Adrenal gland (tissue), 5 donors: ENCODE measurements at regions not wholly inside any gene's neighbourhood (a gene's known extent, or its start where the extent isn't known, plus 50 kb on each side); places are given as distances from the start of the nearest gene placed in this dataset.

Experiments used
- CTCF ChIP-seq, 6 experiments: fragments of 450-650 bp in 4 of 6; fragments of 200-600 bp in 2 of 6; sonication (generic) in 1 of 6; IDR thresholded peaks; 1 replicate in 5 of 6; 2 replicates in 1 of 6; pipeline versions ENCODE4 v1.5.1 to v1.8.0; 2016 to 2021; ENCODE audit warnings: antibody characterized with exemption in 6 of 6, mild to moderate bottlenecking in 2 of 6, moderate library complexity in 1 of 6
- POLR2A ChIP-seq, 2 donors: fragments of 450-650 bp; IDR thresholded peaks; one replicate each; pipeline ENCODE4 v1.6.1; 2017; ENCODE audit warnings: antibody characterized with exemption in 2 of 2, mild to moderate bottlenecking in 2 of 2, moderate library complexity in 1 of 2
- donor health status: DM: no; HTN: no; CAD: no.

GRCh38 chr2:173607606-173608311 lies 253.1 kb downstream of the CDCA7 start:
- no peak for TF ChIP-seq CTCF (IDR thresholded peaks at IDR 0.05)
- no peak for TF ChIP-seq POLR2A (IDR thresholded peaks at IDR 0.05)
